ENCODE measurements at regions not wholly inside any gene's neighbourhood (a gene's known extent, or its start where the extent isn't known, plus 50 kb on each side); places are given as distances from the start of the nearest gene placed in this dataset.
"Not testable (repeated sequence)": the region's sequence is repeated elsewhere in the genome, so short reads cannot be mapped to it uniquely, and the experiment has no call there.

GRCh38 chr9:2263111-2263510 is 248.0 kb downstream of the SMARCA2 start:
- Histone ChIP-seq H3K9ac (ENCODE audit: low read depth, low read length) (no peak overlapping the region), H3K27me3 (ENCODE audit: insufficient read depth, low read length) (no peaks in the 10 kb centered on the region), H3K4me3 (ENCODE audit: low read length) (no peak overlapping the region), H3K4me1 (ENCODE audit: insufficient read depth, low read length) (no peaks in the 10 kb centered on the region), H3K27ac (ENCODE audit: low read depth, low read length) (no peak overlapping the region), H3K36me3 (ENCODE audit: insufficient read depth, low read length) (no peaks in the 10 kb centered on the region), H3K9me3 (ENCODE audit: insufficient read depth, low read depth, low read length) (peaks cover 6% of the 10 kb centered on the region)
- 98% methylated on average over 1 of the region's 1 CpG for WGBS

- WGBS: 100% methylated on average over 3 of the region's 3 CpGs
Measured at GRCh38 chr9:2263665-2264064, 248.5 kb downstream of the SMARCA2 start.

GRCh38 chr9:2264081-2264480 is 248.9 kb downstream of the SMARCA2 start:
- Histone ChIP-seq H3K27ac (ENCODE audit: low read depth, low read length) (no peak overlapping the region), H3K36me3 (ENCODE audit: insufficient read depth, low read length) (no peaks in the 10 kb centered on the region), H3K9ac (ENCODE audit: low read depth, low read length) (no peak overlapping the region), H3K27me3 (ENCODE audit: insufficient read depth, low read length) (no peaks in the 10 kb centered on the region), H3K4me3 (ENCODE audit: low read length) (no peak overlapping the region), H3K4me1 (ENCODE audit: insufficient read depth, low read length) (no peaks in the 10 kb centered on the region), H3K9me3 (ENCODE audit: insufficient read depth, low read depth, low read length) (peaks cover 6% of the 10 kb centered on the region)
- 93% methylated on average over 8 of the region's 8 CpGs for WGBS

More at GRCh38 chr9:2263665-2264064, 248.5 kb downstream of the SMARCA2 start:
- H3K9ac ChIP-seq (ENCODE audit: low read depth, low read length): no peak overlapping the region
- no peaks in the 10 kb centered on the region for H3K27me3 ChIP-seq (ENCODE audit: insufficient read depth, low read length)
- H3K27ac ChIP-seq (ENCODE audit: low read depth, low read length): no peak overlapping the region
- H3K4me1 ChIP-seq (ENCODE audit: insufficient read depth, low read length): no peaks in the 10 kb centered on the region
- H3K36me3 ChIP-seq (ENCODE audit: insufficient read depth, low read length): no peaks in the 10 kb centered on the region
- no peak overlapping the region for H3K4me3 ChIP-seq (ENCODE audit: low read length)
- H3K9me3 ChIP-seq (ENCODE audit: insufficient read depth, low read depth, low read length): peaks cover 6% of the 10 kb centered on the region

DNA sequence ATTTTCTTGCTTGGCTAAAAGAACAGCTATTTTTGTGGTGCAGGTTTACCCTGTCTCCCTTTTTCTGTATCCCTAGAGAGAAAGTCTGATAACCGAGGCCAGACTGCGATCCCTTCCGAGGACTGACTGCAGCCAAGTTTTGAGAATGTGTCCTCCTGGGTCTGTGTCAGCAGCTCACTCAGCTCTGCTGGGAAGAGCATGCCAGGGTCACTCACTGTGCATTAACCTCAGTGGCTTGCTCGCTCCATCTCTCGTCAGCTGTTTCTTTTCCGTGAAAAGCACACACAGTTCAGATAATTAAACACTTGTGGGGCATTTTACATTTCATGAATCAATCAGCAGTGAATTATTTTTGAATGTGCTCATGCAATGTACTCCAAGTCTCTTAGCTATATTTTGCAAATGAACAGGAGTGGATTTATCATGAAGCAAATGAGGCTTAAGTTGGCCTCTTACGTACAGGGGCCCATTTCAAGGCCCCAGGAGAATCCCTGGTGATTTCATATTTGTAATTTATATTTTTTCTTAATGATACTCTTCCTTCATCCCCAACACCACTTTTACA is 252.1 kb downstream of the SMARCA2 start:
- no peak overlapping the region for H3K9ac ChIP-seq (ENCODE audit: low read depth, low read length)
- peaks cover 6% of the 10 kb centered on the region for H3K9me3 ChIP-seq (ENCODE audit: insufficient read depth, low read depth, low read length)
- no peak overlapping the region for H3K27ac ChIP-seq (ENCODE audit: low read depth, low read length)
- H3K36me3 ChIP-seq (ENCODE audit: insufficient read depth, low read length): no peaks in the 10 kb centered on the region
- 92% methylated on average over 7 of the region's 7 CpGs for WGBS
- 0 out of 2 replicates have a peak, but pooled peaks cover under 1% of the 10 kb centered on the region for H3K4me1 ChIP-seq (ENCODE audit: insufficient read depth, low read length)
- H3K4me3 ChIP-seq (ENCODE audit: low read length): no peak overlapping the region
- H3K27me3 ChIP-seq (ENCODE audit: insufficient read depth, low read length): no peaks in the 10 kb centered on the region

DNA sequence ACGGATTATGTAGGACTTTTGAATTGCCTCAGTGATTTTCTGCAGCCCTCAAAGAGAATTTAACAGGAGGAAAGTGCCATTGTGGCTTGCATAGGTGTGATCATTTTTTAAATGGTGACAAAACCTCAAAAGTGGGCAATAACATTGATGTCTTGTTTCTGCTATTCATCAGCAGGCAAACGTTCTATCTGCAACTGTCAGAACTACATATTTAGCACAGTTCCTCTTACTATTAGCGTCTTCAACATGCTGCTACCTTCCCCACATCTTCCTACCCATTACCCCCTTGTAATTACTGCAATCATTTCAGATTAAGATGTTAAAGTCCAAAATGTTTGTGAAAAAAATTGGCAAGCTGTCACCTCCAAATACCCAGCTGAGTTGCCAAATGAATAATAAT is 254.6 kb downstream of the SMARCA2 start:
- Histone ChIP-seq H3K4me1 (ENCODE audit: insufficient read depth, low read length) (peaks cover 24% of the 10 kb centered on the region), H3K27me3 (ENCODE audit: insufficient read depth, low read length) (no peaks in the 10 kb centered on the region), H3K36me3 (ENCODE audit: insufficient read depth, low read length) (no peaks in the 10 kb centered on the region), H3K4me3 (ENCODE audit: low read length) (no peak overlapping the region), H3K27ac (ENCODE audit: low read depth, low read length) (no peak overlapping the region), H3K9ac (ENCODE audit: low read depth, low read length) (no peak overlapping the region), H3K9me3 (ENCODE audit: insufficient read depth, low read depth, low read length) (no peaks in the 10 kb centered on the region)
- WGBS: 92% methylated on average over 3 of the region's 3 CpGs

GRCh38 chr9:2270565-2270964 is 255.4 kb downstream of the SMARCA2 start:
- Histone ChIP-seq H3K9me3 (ENCODE audit: insufficient read depth, low read depth, low read length) (no peaks in the 10 kb centered on the region), H3K9ac (ENCODE audit: low read depth, low read length) (no peak overlapping the region), H3K27ac (ENCODE audit: low read depth, low read length) (no peak overlapping the region), H3K36me3 (ENCODE audit: insufficient read depth, low read length) (no peaks in the 10 kb centered on the region), H3K27me3 (ENCODE audit: insufficient read depth, low read length) (no peaks in the 10 kb centered on the region), H3K4me3 (ENCODE audit: low read length) (no peak overlapping the region), H3K4me1 (ENCODE audit: insufficient read depth, low read length) (peaks cover 32% of the 10 kb centered on the region)
- WGBS: 96% methylated on average over 4 of the region's 5 CpGs

DNA sequence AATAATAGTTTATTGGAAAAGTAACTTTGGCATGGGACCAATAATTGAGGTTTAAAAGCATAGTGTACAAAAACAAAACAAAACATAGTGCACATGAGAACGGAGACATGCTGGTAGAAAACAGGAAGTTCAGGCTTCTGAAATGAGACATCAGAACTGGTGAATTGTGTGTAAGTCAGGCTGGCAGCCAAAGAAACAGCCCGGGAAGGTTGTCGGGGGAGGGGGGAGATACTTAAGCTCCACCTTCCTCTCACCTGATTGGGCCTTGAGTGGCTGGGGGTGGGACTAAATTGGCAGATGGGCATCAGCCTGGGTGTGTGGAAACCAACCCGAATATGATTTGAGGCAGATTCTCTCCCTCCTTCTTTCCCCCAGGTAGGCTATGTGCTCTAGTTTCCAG is 256.3 kb downstream of the SMARCA2 start:
- H3K4me1 ChIP-seq (ENCODE audit: insufficient read depth, low read length): peaks cover 33% of the 10 kb centered on the region
- no peak overlapping the region for H3K9ac ChIP-seq (ENCODE audit: low read depth, low read length)
- WGBS: 84% methylated on average over 4 of the region's 4 CpGs
- H3K4me3 ChIP-seq (ENCODE audit: low read length): no peak overlapping the region
- no peaks in the 10 kb centered on the region for H3K9me3 ChIP-seq (ENCODE audit: insufficient read depth, low read depth, low read length)
- no peaks in the 10 kb centered on the region for H3K36me3 ChIP-seq (ENCODE audit: insufficient read depth, low read length)
- no peak overlapping the region for H3K27ac ChIP-seq (ENCODE audit: low read depth, low read length)
- H3K27me3 ChIP-seq (ENCODE audit: insufficient read depth, low read length): no peaks in the 10 kb centered on the region

DNA sequence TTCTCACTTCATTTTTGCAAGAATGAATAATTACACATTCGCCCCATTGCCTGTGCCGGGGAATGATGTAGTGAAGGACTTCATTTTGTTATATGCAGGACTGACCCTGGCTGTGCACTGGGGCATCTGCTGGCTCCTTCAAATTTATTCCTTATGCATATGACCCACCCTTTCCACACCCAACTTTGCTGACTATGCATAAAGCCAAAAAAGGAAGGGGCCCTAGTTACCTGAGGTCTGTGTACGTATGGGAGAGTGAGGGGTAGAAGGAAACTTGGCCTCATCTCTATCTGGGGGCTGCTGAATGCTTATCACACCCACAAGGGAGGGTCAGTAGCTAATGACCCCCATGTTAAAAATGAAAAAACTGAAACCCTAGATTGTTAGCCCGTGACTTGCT is 259.6 kb downstream of the SMARCA2 start:
- H3K9me3 ChIP-seq (ENCODE audit: insufficient read depth, low read depth, low read length): no peaks in the 10 kb centered on the region
- WGBS: 83% methylated on average over 4 of the region's 4 CpGs
- H3K27ac ChIP-seq (ENCODE audit: low read depth, low read length): no peak overlapping the region
- no peaks in the 10 kb centered on the region for H3K27me3 ChIP-seq (ENCODE audit: insufficient read depth, low read length)
- H3K4me3 ChIP-seq (ENCODE audit: low read length): no peak overlapping the region
- peaks cover 33% of the 10 kb centered on the region for H3K4me1 ChIP-seq (ENCODE audit: insufficient read depth, low read length)
- no peaks in the 10 kb centered on the region for H3K36me3 ChIP-seq (ENCODE audit: insufficient read depth, low read length)
- H3K9ac ChIP-seq (ENCODE audit: low read depth, low read length): 0 out of 2 replicates have a peak overlapping the region, but pooled peaks have one; percentile 78

- Histone ChIP-seq H3K27ac (ENCODE audit: low read depth, low read length) (peak overlapping the region; percentile 84), H3K36me3 (ENCODE audit: insufficient read depth, low read length) (no peaks in the 10 kb centered on the region), H3K4me1 (ENCODE audit: insufficient read depth, low read length) (peaks cover 33% of the 10 kb centered on the region), H3K9ac (ENCODE audit: low read depth, low read length) (peak overlapping the region; percentile 78), H3K4me3 (ENCODE audit: low read length) (peak overlapping the region; percentile 65), H3K9me3 (ENCODE audit: insufficient read depth, low read depth, low read length) (no peaks in the 10 kb centered on the region), H3K27me3 (ENCODE audit: insufficient read depth, low read length) (no peaks in the 10 kb centered on the region)
- 45% methylated on average over 10 of the region's 10 CpGs for WGBS
Measured at GRCh38 chr9:2276296-2276695, 261.1 kb downstream of the SMARCA2 start.

DNA sequence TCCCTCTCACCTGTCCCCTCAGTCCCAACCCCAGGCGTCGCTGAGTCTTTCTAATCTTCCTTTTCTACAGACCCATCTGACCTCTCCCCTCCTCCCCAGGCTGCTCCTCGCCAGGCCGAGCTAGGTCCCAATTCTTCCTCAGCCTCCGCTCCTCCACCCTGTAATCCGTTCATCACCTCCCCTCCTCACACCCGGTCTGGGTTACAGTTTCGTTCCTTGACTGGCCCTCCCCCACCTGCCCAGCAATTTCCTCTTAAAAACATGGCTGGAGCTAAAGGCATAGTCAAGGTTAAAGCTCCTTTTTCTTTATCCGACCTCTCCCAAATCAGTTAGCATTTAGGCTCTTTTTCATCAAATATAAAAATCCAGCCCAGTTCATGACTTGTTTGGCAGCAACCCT is 262.0 kb downstream of the SMARCA2 start:
- not testable (repeated sequence) for H3K36me3 ChIP-seq (ENCODE audit: insufficient read depth, low read length); H3K9me3 ChIP-seq (ENCODE audit: insufficient read depth, low read depth, low read length); H3K27me3 ChIP-seq (ENCODE audit: insufficient read depth, low read length)
- peak overlapping the region; percentile 84; the same call in 1 of the 2 replicates for H3K27ac ChIP-seq (ENCODE audit: low read depth, low read length)
- H3K4me3 ChIP-seq (ENCODE audit: low read length): peak overlapping the region; percentile 65
- WGBS: 28% methylated on average over 9 of the region's 9 CpGs
- peak overlapping the region; percentile 78 for H3K9ac ChIP-seq (ENCODE audit: low read depth, low read length)
- peaks cover 40% of the 10 kb centered on the region for H3K4me1 ChIP-seq (ENCODE audit: insufficient read depth, low read length)

- H3K9ac ChIP-seq (ENCODE audit: low read depth, low read length): peak overlapping the region; percentile 78
- H3K27ac ChIP-seq (ENCODE audit: low read depth, low read length): peak overlapping the region; percentile 60; the same call in 1 of the 2 replicates
- H3K4me3 ChIP-seq (ENCODE audit: low read length): peak overlapping the region; percentile 65
- peaks cover 41% of the 10 kb centered on the region for H3K4me1 ChIP-seq (ENCODE audit: insufficient read depth, low read length)
- not testable (repeated sequence) for H3K9me3 ChIP-seq (ENCODE audit: insufficient read depth, low read depth, low read length); H3K27me3 ChIP-seq (ENCODE audit: insufficient read depth, low read length); H3K36me3 ChIP-seq (ENCODE audit: insufficient read depth, low read length)
- WGBS: 51% methylated on average over 12 of the region's 12 CpGs
Measured at GRCh38 chr9:2277644-2278043, 262.5 kb downstream of the SMARCA2 start.

DNA sequence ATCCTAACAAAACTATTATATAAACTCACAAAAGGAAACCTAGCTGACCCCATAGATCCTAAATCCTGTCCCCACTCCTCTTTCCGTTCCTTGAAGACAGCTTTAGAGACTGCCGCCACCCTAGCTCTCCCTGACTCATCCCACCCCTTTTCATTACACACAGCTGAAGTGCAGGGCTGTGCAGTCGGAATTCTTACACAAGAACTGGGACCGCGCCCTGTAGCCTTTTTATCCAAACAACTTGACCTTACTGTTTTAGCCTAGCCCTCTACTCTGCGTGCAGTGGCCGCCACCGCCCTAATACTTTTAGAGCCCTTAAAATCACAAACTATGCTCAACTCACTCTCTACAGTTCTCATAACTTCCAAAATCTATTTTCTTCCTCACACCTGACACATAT is 264.0 kb downstream of the SMARCA2 start:
- not testable (repeated sequence) for H3K27me3 ChIP-seq (ENCODE audit: insufficient read depth, low read length); H3K9ac ChIP-seq (ENCODE audit: low read depth, low read length); H3K27ac ChIP-seq (ENCODE audit: low read depth, low read length); H3K36me3 ChIP-seq (ENCODE audit: insufficient read depth, low read length); H3K9me3 ChIP-seq (ENCODE audit: insufficient read depth, low read depth, low read length)
- WGBS: 68% methylated on average over 8 of the region's 8 CpGs
- Histone ChIP-seq H3K4me1 (ENCODE audit: insufficient read depth, low read length) (peaks cover 40% of the 10 kb centered on the region), H3K4me3 (ENCODE audit: low read length) (peak overlapping the region; percentile 24; the same call in 1 of the 2 replicates)

Data from HUES64 (cell line).